OCI-LY7 (cell line): ENCODE measurements at regions not wholly inside any gene's neighbourhood (a gene's known extent, or its start where the extent isn't known, plus 50 kb on each side); places are given as distances from the start of the nearest gene placed in this dataset.

ENCODE experiments used
- BruUV-seq: library from RNA; stranded (reverse); fragments of 400-500 nt; replicated peaks from 2 replicates; lab custom pipeline; 2021; lab: Mats Ljungman, UMichigan
- CTCF ChIA-PET: fragments of 300-600 bp; sonication (Branson Sonifier 250); formaldehyde crosslinking; loops from one replicate; lab custom pipeline; 2022; ENCODE audit warnings: antibody characterized with exemption; ENCODE audit not compliant: unreplicated experiment; lab: Charles Lee
- POLR2A ChIA-PET: fragments of 300-600 bp; sonication (Branson Sonifier 250); formaldehyde crosslinking; loops from one replicate; lab custom pipeline; 2022; ENCODE audit warnings: antibody characterized with exemption; lab: Charles Lee
- DNase-seq: peaks from one replicate; pipeline ENCODE4 v3.0.0-alpha.2; 2015; ENCODE audit warnings: low spot score
- H2AFZ ChIP-seq: fragments of 200-600 bp; sonication (generic), shearing (Covaris generic); 2 replicates; pipeline ENCODE4 v1.6.1; 2014; ENCODE audit warnings: mild to moderate bottlenecking, antibody characterized with exemption, low read length, moderate library complexity
- H3K27ac ChIP-seq: fragments of 200-600 bp; sonication (generic); 2 replicates; pipeline ENCODE4 v1.5.1; 2014; ENCODE audit warnings: mixed run types, low read depth, mild to moderate bottlenecking, moderate library complexity, low read length, inconsistent platforms; ENCODE audit not compliant: poor library complexity, severe bottlenecking
- H3K36me3 ChIP-seq: fragments of 200-600 bp; sonication (generic); 2 replicates; pipeline ENCODE4 v1.6.1; 2014; ENCODE audit warnings: mild to moderate bottlenecking, antibody characterized with exemption, low read length, moderate library complexity, mixed read lengths; ENCODE audit not compliant: insufficient read depth
- H3K4me1 ChIP-seq: fragments of 200-600 bp; sonication (generic); 2 replicates; pipeline ENCODE4 v1.5.1; 2014; ENCODE audit warnings: mild to moderate bottlenecking, low read length; ENCODE audit not compliant: insufficient read depth, poor library complexity, severe bottlenecking
- H3K4me2 ChIP-seq: fragments of 200-600 bp; sonication (generic); 2 replicates; pipeline ENCODE4 v1.6.1; 2014; ENCODE audit warnings: mild to moderate bottlenecking, low read length
- H3K4me3 ChIP-seq: fragments of 200-600 bp; sonication (generic); 2 replicates; pipeline ENCODE4 v1.5.1; 2014; ENCODE audit warnings: mild to moderate bottlenecking, low read depth, low read length; ENCODE audit not compliant: poor library complexity, severe bottlenecking
- H3K79me2 ChIP-seq: fragments of 200-600 bp; sonication (generic); 2 replicates; pipeline ENCODE4 v1.6.1; 2016; ENCODE audit warnings: low read depth, mild to moderate bottlenecking, low read length, moderate library complexity, mixed read lengths; ENCODE audit not compliant: insufficient read depth
- H3K9me2 ChIP-seq: fragments of 200-600 bp; sonication (generic); 2 replicates; pipeline ENCODE4 v1.6.1; 2016; ENCODE audit warnings: mild to moderate bottlenecking, low read length, mixed read lengths; ENCODE audit not compliant: insufficient read depth
- H3K9me3 ChIP-seq: fragments of 200-600 bp; sonication (generic); 2 replicates; pipeline ENCODE4 v1.6.1; 2014; ENCODE audit warnings: mild to moderate bottlenecking, mixed run types, low read length, mixed read lengths
- H4K20me1 ChIP-seq: fragments of 200-600 bp; sonication (generic); 2 replicates; pipeline ENCODE4 v1.6.1; 2014; ENCODE audit warnings: mild to moderate bottlenecking, antibody characterized with exemption, low read length, moderate library complexity, mixed read lengths; ENCODE audit not compliant: insufficient read depth
- CTCF ChIP-seq: fragments of 200-600 bp; sonication (generic); conservative IDR thresholded peaks from 2 replicates; pipeline ENCODE4 v1.5.1; 2014; ENCODE audit warnings: mild to moderate bottlenecking, antibody characterized with exemption, low read length, moderate library complexity, mixed read lengths
- EZH2phosphoT487 ChIP-seq: fragments of 200-600 bp; sonication (generic); IDR thresholded peaks from 2 replicates; pipeline ENCODE4 v1.6.1; 2018; ENCODE audit warnings: low read depth, borderline replicate concordance, mild to moderate bottlenecking, mixed run types, antibody characterized with exemption, low read length, moderate library complexity, mixed read lengths
- intact Hi-C: fragments of 100-400 bp; cut with micrococcal nuclease; formaldehyde crosslinking; loops from one replicate; pipeline ENCODE4 v1.10.0; 2022; ENCODE audit not compliant: unreplicated experiment

GRCh38 chr11:115117956-115118493 is 386.2 kb downstream of the CADM1 start:
- Histone ChIP-seq H3K4me2 (no peak overlapping the region), H4K20me1 (no peaks in the 10 kb centered on the region), H3K79me2 (no peaks in the 10 kb centered on the region), H3K36me3 (no peaks in the 10 kb centered on the region), H3K9me3 (no peaks in the 10 kb centered on the region), H3K27ac (no peak overlapping the region), H3K4me1 (no peaks in the 10 kb centered on the region), H3K4me3 (no peak overlapping the region), H2AFZ (no peak overlapping the region), H3K9me2 (no peaks in the 10 kb centered on the region)
- CTCF ChIA-PET = no interaction called here
- BruUV-seq = no TSS peak
- DNase-seq = no peak
- POLR2A ChIA-PET = interaction anchor here (0.6 kb wide), 1 partner anchor 504 kb away, joined by 5 read pairs; no protein-coding TSS in a partner anchor
- TF ChIP-seq EZH2phosphoT487 = no peak
- no peak for TF ChIP-seq CTCF
- intact Hi-C loops = no loop called here

GRCh38 chr11:115119146-115119545 is 385.1 kb downstream of the CADM1 start:
- no TSS peak for BruUV-seq
- intact Hi-C loops = no loop called here
- Histone ChIP-seq H3K9me2 (no peaks in the 10 kb centered on the region), H2AFZ (no peak overlapping the region), H3K4me3 (no peak overlapping the region), H3K9me3 (no peaks in the 10 kb centered on the region), H3K4me1 (no peaks in the 10 kb centered on the region), H3K36me3 (no peaks in the 10 kb centered on the region), H4K20me1 (no peaks in the 10 kb centered on the region), H3K79me2 (no peaks in the 10 kb centered on the region), H3K4me2 (no peak overlapping the region), H3K27ac (no peak overlapping the region)
- ChIA-PET CTCF (no interaction called here), POLR2A (no interaction called here)
- TF ChIP-seq CTCF (no peak), EZH2phosphoT487 (no peak)
- no peak for DNase-seq
